SKM-1 (cell line): ENCODE measurements at regions not wholly inside any gene's neighbourhood (a gene's known extent, or its start where the extent isn't known, plus 50 kb on each side); places are given as distances from the start of the nearest gene placed in this dataset.
"Not testable (repeated sequence)": the region's sequence is repeated elsewhere in the genome, so short reads cannot be mapped to it uniquely, and the experiment has no call there.

Experiments used
- DNase-seq: peaks from one replicate; lab custom pipeline; 2025; ENCODE audit not compliant: unreplicated experiment; lab: John Stamatoyannopoulos, UW

GRCh38 chr15:57875347-57875746 lies 168.8 kb downstream of the POLR2M start:
- DNase-seq, result no peak

- no peak for DNase-seq
Measured at GRCh38 chr15:57878573-57878972, 172.1 kb downstream of the POLR2M start.

- DNase-seq, result no peak
Measured at GRCh38 chr15:57881361-57881760, 174.8 kb downstream of the POLR2M start.

GRCh38 chr15:57881972-57882371 lies 175.5 kb downstream of the POLR2M start:
- no peak for DNase-seq

GRCh38 chr15:57883701-57884100 lies 177.2 kb downstream of the POLR2M start:
- no peak for DNase-seq

GRCh38 chr15:57884936-57885335 lies 178.4 kb downstream of the POLR2M start:
- DNase-seq, result no peak

GRCh38 chr15:57885435-57885834 lies 178.9 kb downstream of the POLR2M start:
- DNase-seq, result no peak

GRCh38 chr15:57887825-57888224 lies 177.7 kb downstream of the ALDH1A2 start:
- no peak for DNase-seq

- no peak for DNase-seq
Measured at GRCh38 chr15:57890351-57890750, 175.2 kb downstream of the ALDH1A2 start.

GRCh38 chr15:57890878-57891277 lies 174.6 kb downstream of the ALDH1A2 start:
- no peak for DNase-seq

GRCh38 chr15:57892181-57892580 lies 173.3 kb downstream of the ALDH1A2 start:
- no peak for DNase-seq

GRCh38 chr15:57893040-57893439 lies 172.5 kb downstream of the ALDH1A2 start:
- no peak for DNase-seq

GRCh38 chr15:57895291-57895690 lies 170.2 kb downstream of the ALDH1A2 start:
- no peak for DNase-seq

- no peak for DNase-seq
Measured at GRCh38 chr15:57896114-57896513, 169.4 kb downstream of the ALDH1A2 start.

- not testable (repeated sequence) for DNase-seq
Measured at GRCh38 chr15:57896899-57897298, 168.6 kb downstream of the ALDH1A2 start.

- DNase-seq, result no peak
Measured at GRCh38 chr15:57897870-57898269, 167.6 kb downstream of the ALDH1A2 start.

GRCh38 chr15:57902155-57902554 lies 163.4 kb downstream of the ALDH1A2 start:
- DNase-seq, result no peak
